GM23248 (cell line): ENCODE measurements at regions not wholly inside any gene's neighbourhood (a gene's known extent, or its start where the extent isn't known, plus 50 kb on each side); places are given as distances from the start of the nearest gene placed in this dataset.

Source experiments
- DNase-seq: peaks from one replicate; pipeline ENCODE4 v3.0.0-alpha.2; 2015
- H2AFZ ChIP-seq: fragments of 200-600 bp; sonication (generic); 2 replicates; pipeline ENCODE4 v1.6.1; 2016; ENCODE audit warnings: antibody characterized with exemption
- H3F3A ChIP-seq: fragments of 200-600 bp; sonication (generic); 2 replicates; pipeline ENCODE4 v1.6.1; 2016; ENCODE audit warnings: mild to moderate bottlenecking, antibody characterized with exemption, mixed run types; ENCODE audit not compliant: insufficient read depth
- H3K27ac ChIP-seq: fragments of 200-600 bp; sonication (generic); 2 replicates; pipeline ENCODE4 v1.5.1; 2016; ENCODE audit warnings: mild to moderate bottlenecking
- H3K27me3 ChIP-seq: fragments of 200-600 bp; sonication (generic); replicated peaks from 2 replicates; pipeline ENCODE4 v1.6.1; 2016; ENCODE audit warnings: mild to moderate bottlenecking; ENCODE audit not compliant: insufficient read depth
- H3K36me3 ChIP-seq: fragments of 200-600 bp; sonication (generic); 2 replicates; pipeline ENCODE4 v1.6.1; 2016; ENCODE audit warnings: low read depth, mild to moderate bottlenecking
- H3K4me1 ChIP-seq: fragments of 200-600 bp; sonication (generic); 2 replicates; pipeline ENCODE4 v1.6.1; 2016; ENCODE audit warnings: mild to moderate bottlenecking; ENCODE audit not compliant: insufficient read depth
- H3K4me2 ChIP-seq: fragments of 200-600 bp; sonication (generic); one replicate; pipeline ENCODE4 v1.6.1; 2016; ENCODE audit warnings: mild to moderate bottlenecking; ENCODE audit not compliant: unreplicated experiment
- H3K4me3 ChIP-seq: fragments of 200-600 bp; sonication (generic); 2 replicates; pipeline ENCODE4 v1.5.1; 2016; ENCODE audit warnings: mild to moderate bottlenecking
- H3K79me2 ChIP-seq: fragments of 200-600 bp; sonication (generic); 2 replicates; pipeline ENCODE4 v1.6.1; 2016; ENCODE audit warnings: mild to moderate bottlenecking; ENCODE audit not compliant: insufficient read depth
- H3K9ac ChIP-seq: fragments of 200-600 bp; sonication (generic); 2 replicates; pipeline ENCODE4 v1.6.1; 2016; ENCODE audit warnings: mild to moderate bottlenecking
- H3K9me2 ChIP-seq: fragments of 200-600 bp; sonication (generic); 2 replicates; pipeline ENCODE4 v1.6.1; 2016; ENCODE audit warnings: mixed run types, mild to moderate bottlenecking, moderate library complexity; ENCODE audit not compliant: insufficient read depth
- H3K9me3 ChIP-seq: fragments of 200-600 bp; sonication (generic); one replicate; pipeline ENCODE4 v1.6.1; 2017; ENCODE audit warnings: low read depth
- H4K20me1 ChIP-seq: fragments of 200-600 bp; sonication (generic); 2 replicates; pipeline ENCODE4 v1.6.0; 2016; ENCODE audit not compliant: insufficient read depth
- EZH2 ChIP-seq: fragments of 200-600 bp; sonication (generic); IDR thresholded peaks from 2 replicates; pipeline ENCODE4 v1.6.1; 2018; ENCODE audit warnings: antibody characterized with exemption, mild to moderate bottlenecking; ENCODE audit not compliant: insufficient read depth, poor library complexity, severe bottlenecking
- EZH2phosphoT487 ChIP-seq: fragments of 200-600 bp; sonication (generic); IDR thresholded peaks from 2 replicates; pipeline ENCODE4 v1.6.1; 2018; ENCODE audit warnings: antibody characterized with exemption, moderate library complexity, mild to moderate bottlenecking, low read depth; ENCODE audit not compliant: insufficient read depth
- WGBS, 2 experiments: methylation state at CpG; one replicate each; pipeline ENCODE4 v1.1.6; 2015 to 2017; ENCODE audit warnings: low lambda C conversion rate in 2 of 2, low coverage in 1 of 2; ENCODE audit errors: missing lambda C conversion rate in 2 of 2; 5-methylcytosine and 5-hydroxymethylcytosine counted together
- in situ Hi-C: fragments of 300-500 bp; cut with MboI; formaldehyde crosslinking; loops from 2 replicates; pipeline ENCODE4 v1.15.0; 2020

DNA sequence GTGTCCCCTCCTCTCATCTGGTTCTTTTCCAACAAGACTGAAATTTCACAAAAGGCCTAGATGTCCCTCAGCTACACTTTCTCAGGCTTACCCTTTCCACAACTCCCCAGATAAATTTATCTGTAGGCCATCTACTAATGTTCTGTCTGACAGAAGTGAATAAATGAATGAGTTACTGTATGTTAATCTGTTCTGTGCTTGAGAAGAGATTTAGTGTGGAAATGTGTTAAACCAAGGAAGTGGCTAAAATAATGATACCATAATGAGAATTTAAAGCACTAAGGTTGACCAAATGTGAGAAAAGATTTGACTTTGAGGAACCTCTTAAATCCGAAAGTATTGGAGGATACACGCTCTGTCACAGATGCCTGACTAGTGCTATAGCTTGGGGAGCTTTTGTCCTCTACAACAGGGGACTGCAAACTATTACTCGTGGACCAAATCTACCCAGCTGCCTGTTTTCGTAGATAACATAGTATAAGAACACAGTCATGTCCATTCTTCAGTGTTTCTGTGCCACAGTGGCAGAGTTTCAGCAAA, 74.8 kb upstream of the P2RY1 start:
- no peak overlapping the region for H2AFZ ChIP-seq

DNA sequence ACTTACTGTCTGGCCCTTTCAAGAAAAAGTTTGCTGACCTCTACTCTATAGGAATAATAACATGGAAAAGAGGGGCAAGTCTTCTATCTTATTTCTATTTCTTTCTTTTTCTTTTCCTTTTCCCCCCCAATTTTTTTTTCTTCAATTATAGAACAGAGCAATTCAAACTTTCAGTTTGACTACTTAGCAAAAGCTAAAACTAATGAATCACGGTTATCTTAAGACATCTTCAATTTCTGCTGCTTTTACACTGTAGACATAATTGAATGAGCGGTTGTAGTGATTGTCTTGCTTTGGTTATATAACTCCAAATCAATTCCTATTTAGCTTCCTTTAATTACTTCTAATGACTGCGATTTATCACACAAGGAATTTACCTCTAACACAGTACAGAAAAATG, 74.3 kb upstream of the P2RY1 start:
- in situ Hi-C loops: no loop called here
- Histone ChIP-seq H3K4me3 (no peak overlapping the region), H3F3A (no peaks in the 10 kb centered on the region), H3K9me2 (no peaks in the 10 kb centered on the region), H4K20me1 (no peaks in the 10 kb centered on the region), H3K79me2 (no peaks in the 10 kb centered on the region), H2AFZ (no peak overlapping the region), H3K9ac (no peak overlapping the region), H3K27ac (no peak overlapping the region), H3K4me2 (no peak overlapping the region), H3K4me1 (no peaks in the 10 kb centered on the region), H3K27me3 (no peaks in the 10 kb centered on the region), H3K9me3 (no peaks in the 10 kb centered on the region), H3K36me3 (no peaks in the 10 kb centered on the region)
- WGBS, 2 experiments: 84 to 85% methylated on average over 3 of the region's 3 CpGs
- TF ChIP-seq EZH2phosphoT487: no peak
- TF ChIP-seq EZH2: no peak
- DNase-seq: no peak

More for the DNA sequence above, 74.8 kb upstream of the P2RY1 start:
- Histone ChIP-seq H3K79me2 (no peaks in the 10 kb centered on the region), H3K4me3 (no peak overlapping the region), H3F3A (no peaks in the 10 kb centered on the region), H4K20me1 (no peaks in the 10 kb centered on the region), H3K4me1 (no peaks in the 10 kb centered on the region), H3K27me3 (no peaks in the 10 kb centered on the region), H3K27ac (no peak overlapping the region), H3K4me2 (no peak overlapping the region), H3K36me3 (no peaks in the 10 kb centered on the region), H3K9me2 (no peaks in the 10 kb centered on the region), H3K9me3 (no peaks in the 10 kb centered on the region), H3K9ac (no peak overlapping the region)
- no peak for DNase-seq
- in situ Hi-C loops: no loop called here
- 72% methylated on average over 4 of the region's 4 CpGs for WGBS, 2 experiments
- no peak for TF ChIP-seq EZH2phosphoT487
- no peak for TF ChIP-seq EZH2

- H3K36me3 ChIP-seq: no peaks in the 10 kb centered on the region
- H3K4me3 ChIP-seq: no peak overlapping the region
- H3K4me2 ChIP-seq: no peak overlapping the region
- H3K9me2 ChIP-seq: no peaks in the 10 kb centered on the region
- H3K9me3 ChIP-seq: no peaks in the 10 kb centered on the region
- H3K27me3 ChIP-seq: no peaks in the 10 kb centered on the region
- H4K20me1 ChIP-seq: no peaks in the 10 kb centered on the region
- H3F3A ChIP-seq: no peaks in the 10 kb centered on the region
- no peaks in the 10 kb centered on the region for H3K4me1 ChIP-seq
- no peak overlapping the region for H3K9ac ChIP-seq
- no peaks in the 10 kb centered on the region for H3K79me2 ChIP-seq
- DNase-seq: no peak
- TF ChIP-seq EZH2 (no peak), EZH2phosphoT487 (no peak)
- 65 to 81% methylated on average over 3 of the region's 3 CpGs for WGBS, 2 experiments
- in situ Hi-C loops: no loop called here
- H3K27ac ChIP-seq: no peak overlapping the region
- H2AFZ ChIP-seq: no peak overlapping the region
Observed at GRCh38 chr3:152768478-152768877, 66.5 kb upstream of the P2RY1 start.

DNA sequence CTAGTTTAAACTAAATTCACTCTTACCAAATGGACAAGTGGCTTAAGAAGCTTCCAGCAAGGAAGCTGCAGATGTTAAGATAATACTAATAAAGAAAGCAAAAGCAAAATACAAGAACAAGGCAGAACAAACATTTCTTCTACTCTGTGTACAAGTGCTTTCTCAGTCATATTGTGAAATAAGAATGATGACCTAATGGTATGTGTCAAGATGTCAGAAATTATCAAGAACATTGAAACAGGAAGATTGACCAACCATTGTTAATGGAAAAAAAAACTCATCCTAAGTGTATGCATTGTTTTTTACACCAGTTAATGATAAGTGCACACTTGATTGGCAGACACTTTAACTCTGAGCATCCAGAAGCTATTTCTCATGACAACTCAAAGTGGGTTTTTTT, 65.4 kb upstream of the P2RY1 start:
- H3F3A ChIP-seq: no peaks in the 10 kb centered on the region
- H3K4me1 ChIP-seq: no peaks in the 10 kb centered on the region
- peak; percentile 2 for DNase-seq
- no peaks in the 10 kb centered on the region for H3K9me2 ChIP-seq
- H3K79me2 ChIP-seq: no peaks in the 10 kb centered on the region
- no peak overlapping the region for H2AFZ ChIP-seq
- H4K20me1 ChIP-seq: no peaks in the 10 kb centered on the region
- no peaks in the 10 kb centered on the region for H3K36me3 ChIP-seq
- H3K27me3 ChIP-seq: no peaks in the 10 kb centered on the region
- H3K4me3 ChIP-seq: no peak overlapping the region
- H3K9ac ChIP-seq: no peak overlapping the region
- TF ChIP-seq EZH2 (no peak), EZH2phosphoT487 (no peak)
- H3K27ac ChIP-seq: no peak overlapping the region
- H3K4me2 ChIP-seq: no peak overlapping the region
- in situ Hi-C loops: no loop called here
- H3K9me3 ChIP-seq: no peaks in the 10 kb centered on the region

DNA sequence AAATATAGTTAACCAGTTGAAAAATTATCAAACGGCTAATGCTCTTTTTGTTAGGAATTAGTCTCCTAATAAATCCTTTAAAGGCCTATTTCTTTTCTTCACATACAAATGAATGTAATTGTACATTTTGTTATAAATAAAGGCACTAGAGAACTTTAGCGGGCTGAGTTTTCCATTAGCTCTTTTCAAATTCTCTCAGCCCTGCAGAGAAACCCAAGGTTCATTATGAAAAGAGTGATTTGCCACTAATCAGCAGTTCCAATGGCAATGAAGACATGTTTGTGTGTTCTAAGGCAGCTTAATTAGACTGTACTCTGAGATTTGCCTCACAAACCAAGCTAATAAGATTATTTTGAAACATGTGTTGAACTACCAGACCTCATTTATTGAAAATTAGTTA, 64.6 kb upstream of the P2RY1 start:
- Histone ChIP-seq H3K4me2 (no peak overlapping the region), H3K36me3 (no peaks in the 10 kb centered on the region), H3K27me3 (no peaks in the 10 kb centered on the region), H3K9me2 (no peaks in the 10 kb centered on the region), H3K4me3 (no peak overlapping the region), H3F3A (no peaks in the 10 kb centered on the region), H3K27ac (no peak overlapping the region), H3K4me1 (no peaks in the 10 kb centered on the region), H3K9me3 (no peaks in the 10 kb centered on the region), H4K20me1 (no peaks in the 10 kb centered on the region), H3K9ac (no peak overlapping the region), H2AFZ (no peak overlapping the region), H3K79me2 (no peaks in the 10 kb centered on the region)
- no peak for DNase-seq
- in situ Hi-C loops: no loop called here
- TF ChIP-seq EZH2phosphoT487 (no peak), EZH2 (no peak)
- 88 to 96% methylated on average over 2 of the region's 2 CpGs for WGBS, 2 experiments
